OCI-LY1 (cell line): ENCODE measurements at regions not wholly inside any gene's neighbourhood (a gene's known extent, or its start where the extent isn't known, plus 50 kb on each side); places are given as distances from the start of the nearest gene placed in this dataset.

Source experiments
- H2AFZ ChIP-seq: fragments of 200-600 bp; sonication (generic), shearing (Covaris generic); 2 replicates; pipeline ENCODE4 v1.6.0; 2014; ENCODE audit warnings: antibody characterized with exemption, mild to moderate bottlenecking, low read length
- H3F3A ChIP-seq: fragments of 200-600 bp; sonication (generic), shearing (Covaris generic); 2 replicates; pipeline ENCODE4 v1.6.0; 2014; ENCODE audit warnings: mild to moderate bottlenecking, antibody characterized with exemption, low read length, moderate library complexity; ENCODE audit not compliant: insufficient read depth
- H3K27ac ChIP-seq: fragments of 200-600 bp; sonication (generic); 2 replicates; pipeline ENCODE4 v1.5.1; 2014; ENCODE audit warnings: low read length, mixed run types, mild to moderate bottlenecking, low read depth; ENCODE audit not compliant: poor library complexity, severe bottlenecking
- H3K27me3 ChIP-seq: fragments of 200-600 bp; sonication (generic); 2 replicates; pipeline ENCODE4 v1.6.0; 2014; ENCODE audit warnings: antibody characterized with exemption, mild to moderate bottlenecking, low read length, moderate library complexity; ENCODE audit not compliant: insufficient read depth
- H3K36me3 ChIP-seq: fragments of 200-600 bp; sonication (generic); 2 replicates; pipeline ENCODE4 v1.6.1; 2014; ENCODE audit warnings: mild to moderate bottlenecking, antibody characterized with exemption, low read length, moderate library complexity, mixed read lengths; ENCODE audit not compliant: insufficient read depth
- H3K4me1 ChIP-seq: fragments of 200-600 bp; sonication (generic); 2 replicates; pipeline ENCODE4 v1.5.1; 2014; ENCODE audit warnings: mild to moderate bottlenecking, low read length, moderate library complexity; ENCODE audit not compliant: insufficient read depth, severe bottlenecking
- H3K4me2 ChIP-seq: fragments of 200-600 bp; sonication (generic), shearing (Covaris generic); 2 replicates; pipeline ENCODE4 v1.6.1; 2014; ENCODE audit warnings: low read length
- H3K4me3 ChIP-seq: fragments of 200-600 bp; sonication (generic); 2 replicates; pipeline ENCODE4 v1.5.1; 2014; ENCODE audit warnings: low read length, low read depth, mild to moderate bottlenecking, mixed read lengths; ENCODE audit not compliant: poor library complexity, severe bottlenecking
- H3K79me2 ChIP-seq: fragments of 200-600 bp; shearing (Covaris generic); 2 replicates; pipeline ENCODE4 v1.6.1; 2016; ENCODE audit warnings: mixed run types, low read length, mixed read lengths; ENCODE audit not compliant: insufficient read depth
- H3K9ac ChIP-seq: fragments of 200-600 bp; sonication (generic), shearing (Covaris generic); 2 replicates; pipeline ENCODE4 v1.6.1; 2014; ENCODE audit warnings: mild to moderate bottlenecking, low read length, mixed read lengths
- H3K9me2 ChIP-seq: fragments of 200-600 bp; sonication (generic), shearing (Covaris generic); 2 replicates; pipeline ENCODE4 v1.6.1; 2014; ENCODE audit warnings: low read depth, mild to moderate bottlenecking, low read length, mixed read lengths
- H3K9me3 ChIP-seq: fragments of 200-600 bp; shearing (Covaris generic); 2 replicates; pipeline ENCODE4 v1.6.1; 2014; ENCODE audit warnings: low read length, mixed read lengths
- H4K20me1 ChIP-seq: fragments of 200-600 bp; sonication (generic), shearing (Covaris generic); 2 replicates; pipeline ENCODE4 v1.6.0; 2016; ENCODE audit warnings: mild to moderate bottlenecking, low read length; ENCODE audit not compliant: insufficient read depth
- CTCF ChIP-seq: fragments of 200-600 bp; sonication (generic), shearing (Covaris generic); IDR thresholded peaks from 2 replicates; pipeline ENCODE4 v1.5.1; 2017; ENCODE audit warnings: mild to moderate bottlenecking, antibody characterized with exemption, low read length, moderate library complexity, mixed read lengths
- EZH2 ChIP-seq: fragments of 200-600 bp; sonication (generic), shearing (Covaris generic); IDR thresholded peaks from 2 replicates; pipeline ENCODE4 v1.8.0; 2017; ENCODE audit warnings: borderline replicate concordance, mixed run types, mild to moderate bottlenecking, antibody characterized with exemption, low read length, moderate library complexity, mixed read lengths

DNA sequence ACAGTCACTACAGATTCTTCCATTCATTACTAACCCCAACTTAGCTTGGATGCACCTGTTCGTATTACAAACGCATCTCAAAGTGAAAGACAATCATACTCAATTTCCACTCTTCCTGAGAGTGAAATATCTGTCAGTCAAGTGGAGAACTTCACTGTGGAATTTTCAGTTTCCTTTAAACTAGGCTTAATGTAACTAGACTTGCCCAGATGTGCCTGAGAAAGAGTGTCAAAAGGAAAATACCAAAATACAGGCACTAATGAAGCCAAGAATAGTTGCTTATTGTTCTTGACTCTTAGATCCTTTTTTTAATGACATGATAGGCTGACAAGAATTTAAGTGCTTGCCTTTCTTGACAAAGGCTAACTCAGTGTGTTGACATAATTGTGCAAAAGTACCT lies 72.4 kb upstream of the NR3C2 start:
- Histone ChIP-seq H3K4me2 (no peak overlapping the region), H3K9ac (no peak overlapping the region), H3K9me3 (no peaks in the 10 kb centered on the region), H3K79me2 (no peaks in the 10 kb centered on the region), H3K4me1 (no peaks in the 10 kb centered on the region), H3K27ac (no peak overlapping the region), H2AFZ (no peak overlapping the region), H3F3A (no peaks in the 10 kb centered on the region), H3K36me3 (no peaks in the 10 kb centered on the region), H3K9me2 (no peaks in the 10 kb centered on the region), H3K27me3 (no peaks in the 10 kb centered on the region), H3K4me3 (no peak overlapping the region), H4K20me1 (no peaks in the 10 kb centered on the region)
- TF ChIP-seq CTCF (no peak), EZH2 (no peak)

DNA sequence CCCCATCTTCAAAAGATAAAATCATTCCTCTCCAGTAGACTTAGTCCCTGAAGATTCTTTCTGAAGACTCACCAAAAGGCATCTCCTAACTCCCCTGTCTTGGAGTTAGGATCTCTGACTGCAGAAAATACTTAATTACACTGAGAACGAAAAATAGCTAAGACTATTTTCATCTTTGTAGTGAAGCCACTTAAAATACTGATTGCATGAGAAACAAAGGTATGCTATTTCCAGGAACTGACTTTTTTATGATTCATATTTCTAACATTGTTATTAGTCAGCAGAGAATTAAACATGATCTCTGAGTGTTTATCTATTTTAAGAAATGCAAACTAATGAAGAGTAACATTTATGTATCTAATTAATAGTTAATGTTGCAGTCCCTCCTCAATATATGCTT lies 71.8 kb upstream of the NR3C2 start:
- no peak for TF ChIP-seq CTCF
- TF ChIP-seq EZH2, result no peak
- Histone ChIP-seq H3K27me3 (no peaks in the 10 kb centered on the region), H3K4me1 (no peaks in the 10 kb centered on the region), H3K4me3 (no peak overlapping the region), H3K27ac (no peak overlapping the region), H3K9ac (no peak overlapping the region), H3K4me2 (no peak overlapping the region), H2AFZ (no peak overlapping the region), H3K36me3 (no peaks in the 10 kb centered on the region), H3K9me2 (no peaks in the 10 kb centered on the region), H4K20me1 (no peaks in the 10 kb centered on the region), H3K9me3 (no peaks in the 10 kb centered on the region), H3F3A (no peaks in the 10 kb centered on the region), H3K79me2 (no peaks in the 10 kb centered on the region)

DNA sequence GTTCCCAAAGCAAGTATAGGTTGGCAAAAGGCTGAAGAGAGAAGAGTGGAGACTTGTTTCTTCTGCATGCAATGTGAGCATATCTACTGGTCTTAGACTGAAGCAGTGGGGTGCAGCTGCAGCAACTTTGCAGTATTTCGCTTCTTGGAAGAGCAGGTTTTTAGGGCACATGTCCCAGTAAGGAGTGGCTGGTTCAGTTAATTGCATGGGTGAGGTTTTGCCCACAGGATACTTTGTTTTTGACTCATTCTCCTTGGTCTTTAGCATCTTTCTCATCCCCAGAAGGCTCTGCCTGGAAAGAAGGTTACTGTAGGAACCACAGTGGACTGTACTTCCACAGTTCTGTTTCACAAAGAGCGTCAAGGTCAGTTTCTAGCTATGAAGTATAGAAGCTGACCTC lies 68.0 kb upstream of the NR3C2 start:
- no peak overlapping the region for H3K9ac ChIP-seq
- no peaks in the 10 kb centered on the region for H3K9me3 ChIP-seq
- H3K79me2 ChIP-seq, result no peaks in the 10 kb centered on the region
- H3K4me2 ChIP-seq, result no peak overlapping the region
- no peaks in the 10 kb centered on the region for H3K4me1 ChIP-seq
- no peaks in the 10 kb centered on the region for H3K27me3 ChIP-seq
- TF ChIP-seq EZH2, result no peak
- no peak overlapping the region for H2AFZ ChIP-seq
- H3K27ac ChIP-seq, result no peak overlapping the region
- H3K4me3 ChIP-seq, result no peak overlapping the region
- no peaks in the 10 kb centered on the region for H3F3A ChIP-seq
- H3K9me2 ChIP-seq, result no peaks in the 10 kb centered on the region
- no peaks in the 10 kb centered on the region for H3K36me3 ChIP-seq
- no peaks in the 10 kb centered on the region for H4K20me1 ChIP-seq

GRCh38 chr4:148503681-148504080 lies 61.5 kb upstream of the NR3C2 start:
- H3K9me3 ChIP-seq, result no peaks in the 10 kb centered on the region
- H3K27ac ChIP-seq, result no peak overlapping the region
- H3K36me3 ChIP-seq, result no peaks in the 10 kb centered on the region
- no peaks in the 10 kb centered on the region for H3K79me2 ChIP-seq
- no peaks in the 10 kb centered on the region for H3F3A ChIP-seq
- H3K27me3 ChIP-seq, result no peaks in the 10 kb centered on the region
- no peaks in the 10 kb centered on the region for H3K9me2 ChIP-seq
- H3K9ac ChIP-seq, result no peak overlapping the region
- no peaks in the 10 kb centered on the region for H3K4me1 ChIP-seq
- no peak overlapping the region for H3K4me3 ChIP-seq
- H4K20me1 ChIP-seq, result no peaks in the 10 kb centered on the region
- no peak overlapping the region for H3K4me2 ChIP-seq
- TF ChIP-seq CTCF (no peak), EZH2 (no peak)
- H2AFZ ChIP-seq, result no peak overlapping the region
